ENCODE measurements at regions not wholly inside any gene's neighbourhood (a gene's known extent, or its start where the extent isn't known, plus 50 kb on each side); places are given as distances from the start of the nearest gene placed in this dataset.
"Not testable (repeated sequence)": the region's sequence is repeated elsewhere in the genome, so short reads cannot be mapped to it uniquely, and the experiment has no call there.

DNA sequence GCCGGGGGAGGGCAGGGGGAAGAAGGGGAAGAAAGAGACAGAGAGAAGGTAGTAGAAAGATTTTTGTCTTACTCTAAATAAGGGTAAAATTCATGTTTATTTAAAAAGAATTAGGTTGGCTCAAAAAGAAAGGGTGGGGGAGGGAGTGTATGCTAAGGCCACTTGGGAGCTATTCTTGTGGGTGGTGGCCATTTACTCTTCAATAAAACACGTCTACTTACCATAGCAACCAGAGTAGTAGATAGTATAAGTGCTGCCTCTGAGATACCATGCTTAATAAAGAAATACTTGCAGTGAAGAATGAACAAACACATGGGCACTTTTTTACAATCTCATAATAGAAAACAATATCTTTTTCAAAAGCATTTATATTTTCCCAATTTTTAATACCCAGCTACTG is 538.1 kb upstream of the PTBP2 start:
- DNase-seq (ENCODE audit: low read depth in 3 of 3) = no peak

- DNase-seq (ENCODE audit: low read depth in 3 of 3) = no peak
These were observed 537.7 kb upstream of the PTBP2 start for GRCh38 chr1:96183928-96184327.

GRCh38 chr1:96185181-96185580 is 536.4 kb upstream of the PTBP2 start:
- no peak for DNase-seq (ENCODE audit: low read depth in 3 of 3)

- DNase-seq (ENCODE audit: low read depth in 3 of 3) = no peak
These were observed 534.6 kb upstream of the PTBP2 start for GRCh38 chr1:96187020-96187419.

- no peak for DNase-seq (ENCODE audit: low read depth in 3 of 3)
These were observed 530.4 kb upstream of the PTBP2 start for GRCh38 chr1:96191165-96191564.

GRCh38 chr1:96206451-96206850 is 515.1 kb upstream of the PTBP2 start:
- DNase-seq (ENCODE audit: low read depth in 3 of 3) = no peak

DNA sequence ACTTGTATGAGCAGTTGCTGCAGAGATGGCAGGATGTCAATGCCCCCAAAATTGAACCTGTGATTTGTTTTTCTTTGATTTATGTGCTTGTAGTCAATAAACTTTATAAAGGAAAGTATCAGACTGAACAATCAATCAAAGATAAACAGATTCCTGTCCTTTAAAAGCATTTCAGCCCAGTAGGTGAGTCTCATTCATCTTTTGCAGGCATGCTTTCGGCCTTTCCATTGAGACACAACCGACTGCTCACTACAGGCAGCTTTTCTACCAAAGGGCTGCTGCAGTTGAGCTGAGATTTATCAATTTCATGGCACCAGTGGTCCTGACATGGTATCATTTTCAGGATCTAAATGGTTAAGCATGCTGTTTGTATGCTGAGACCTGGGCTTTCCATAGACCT is 513.6 kb upstream of the PTBP2 start:
- no peak for DNase-seq (ENCODE audit: low read depth in 3 of 3)

GRCh38 chr1:96208428-96208827 is 513.2 kb upstream of the PTBP2 start:
- DNase-seq (ENCODE audit: low read depth in 3 of 3) = no peak

GRCh38 chr1:96210054-96210453 is 511.5 kb upstream of the PTBP2 start:
- no peak for DNase-seq (ENCODE audit: low read depth in 3 of 3)

GRCh38 chr1:96211202-96211601 is 510.4 kb upstream of the PTBP2 start:
- DNase-seq (ENCODE audit: low read depth in 3 of 3) = no peak

- DNase-seq (ENCODE audit: low read depth in 3 of 3) = no peak
These were observed 506.6 kb upstream of the PTBP2 start for GRCh38 chr1:96214982-96215381.

- no peak for DNase-seq (ENCODE audit: low read depth in 3 of 3)
These were observed 500.9 kb upstream of the PTBP2 start for GRCh38 chr1:96220651-96221050.

- DNase-seq (ENCODE audit: low read depth in 3 of 3) = no peak
These were observed 498.9 kb upstream of the PTBP2 start for GRCh38 chr1:96222701-96223100.

- DNase-seq (ENCODE audit: low read depth in 3 of 3) = not testable (repeated sequence)
These were observed 497.4 kb upstream of the PTBP2 start for GRCh38 chr1:96224229-96224628.

GRCh38 chr1:96233422-96233821 is 488.2 kb upstream of the PTBP2 start:
- no peak for DNase-seq (ENCODE audit: low read depth in 3 of 3)

DNA sequence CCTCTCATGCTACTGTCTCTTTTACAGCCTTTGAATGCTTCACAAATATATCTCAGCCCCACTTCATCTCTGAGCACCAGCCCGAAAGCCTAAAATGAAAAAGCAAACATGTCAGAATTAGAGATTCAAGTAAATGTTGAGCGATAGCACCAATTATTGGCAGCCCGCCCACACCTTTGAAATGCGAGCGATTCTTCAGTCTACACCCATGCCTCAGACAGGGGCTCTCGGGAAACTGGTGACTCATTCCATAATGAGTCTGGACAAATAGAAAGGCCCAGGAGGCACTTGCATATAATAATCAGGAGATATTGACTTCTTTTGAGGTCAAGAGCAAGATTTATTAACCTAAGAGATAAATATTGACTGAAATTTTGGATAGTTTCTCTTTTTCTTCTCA is 487.3 kb upstream of the PTBP2 start:
- DNase-seq (ENCODE audit: low read depth in 3 of 3) = no peak

DNA sequence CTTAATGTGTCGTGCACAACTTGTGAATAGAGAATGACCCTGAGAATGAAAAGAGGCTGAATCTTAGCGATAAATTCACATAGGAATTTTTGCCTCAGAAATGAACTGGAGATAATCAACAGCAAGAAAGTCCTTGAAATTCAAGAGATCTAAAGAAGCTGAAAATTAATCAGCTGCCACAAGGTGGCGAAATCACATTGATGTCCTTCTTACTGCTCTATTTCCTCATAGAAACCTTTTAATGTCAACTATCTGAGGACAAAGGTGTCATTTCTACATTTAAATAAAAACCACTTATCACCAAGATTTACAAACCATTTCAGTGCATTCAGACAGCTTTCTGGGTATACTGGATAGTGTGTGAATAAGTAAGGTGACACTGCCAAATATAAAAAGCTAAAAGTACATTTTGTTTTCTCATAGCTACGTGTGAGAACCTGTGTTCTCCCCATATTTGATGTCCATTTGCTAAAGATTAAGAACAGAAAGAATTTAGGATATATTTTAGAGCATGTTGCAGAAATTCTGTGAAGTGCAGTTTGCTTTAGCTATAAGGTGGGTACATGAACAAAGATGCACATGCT is 485.3 kb upstream of the PTBP2 start:
- DNase-seq (ENCODE audit: low read depth in 3 of 3) = no peak

DNA sequence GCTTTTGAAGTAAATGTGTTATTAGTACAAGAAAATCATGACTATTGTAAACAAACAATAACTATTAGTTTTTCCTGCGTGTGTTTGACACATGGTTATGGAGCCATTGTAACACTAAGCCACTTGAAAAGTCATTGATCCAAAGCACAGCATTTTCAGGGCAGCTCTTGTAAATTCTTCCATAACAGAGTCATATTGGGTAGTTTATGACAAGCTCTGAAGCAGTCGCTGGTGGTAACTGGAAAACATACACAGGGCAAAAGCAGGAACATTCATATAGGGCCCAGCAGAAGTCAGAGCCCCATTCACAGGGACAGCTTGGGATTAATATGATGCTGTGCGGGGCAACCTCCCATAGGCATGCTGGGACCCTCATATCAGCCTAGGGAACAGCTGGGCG is 483.2 kb upstream of the PTBP2 start:
- no peak for DNase-seq (ENCODE audit: low read depth in 3 of 3)

- DNase-seq (ENCODE audit: low read depth in 3 of 3) = no peak
These were observed 481.1 kb upstream of the PTBP2 start for GRCh38 chr1:96240438-96240837.

DNA sequence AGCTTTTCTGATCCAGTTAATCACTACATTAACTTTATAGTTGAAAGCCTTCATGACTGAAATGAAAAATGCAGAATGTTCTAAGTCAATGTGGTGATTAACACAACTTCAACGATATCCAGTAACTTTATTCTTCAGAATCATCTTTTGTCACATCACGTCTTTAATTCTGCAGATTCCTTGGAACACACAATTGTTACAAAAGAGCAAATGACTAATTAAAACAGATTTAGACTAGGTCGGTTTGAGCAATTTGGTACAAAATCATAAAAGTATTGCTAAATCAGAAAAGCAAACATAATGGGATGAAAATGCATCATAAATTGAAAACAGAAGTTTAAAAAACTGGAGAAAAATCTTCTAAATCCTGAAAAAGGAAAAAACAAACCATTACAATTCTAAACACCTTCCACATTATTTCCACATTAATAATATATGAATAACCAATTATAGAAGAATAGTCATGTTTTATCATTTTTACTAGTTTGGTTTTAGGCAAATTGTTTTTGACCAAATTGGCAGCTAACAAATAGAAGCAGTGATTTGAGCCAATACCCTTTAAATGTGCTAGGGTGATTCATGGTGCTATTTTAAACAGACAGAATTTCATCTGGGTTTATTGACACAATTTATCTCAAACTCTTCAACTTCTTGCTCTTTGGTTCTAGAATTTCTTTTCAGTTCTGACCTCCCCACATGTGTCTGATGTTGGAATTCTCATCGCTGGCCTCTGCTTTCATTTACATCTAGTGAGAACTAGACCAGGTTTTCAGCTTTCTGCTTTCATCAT is 468.1 kb upstream of the PTBP2 start:
- no peak for DNase-seq (ENCODE audit: low read depth in 3 of 3)

GRCh38 chr1:96256130-96256790 is 465.3 kb upstream of the PTBP2 start:
- no peak for DNase-seq (ENCODE audit: low read depth in 3 of 3)

DNA sequence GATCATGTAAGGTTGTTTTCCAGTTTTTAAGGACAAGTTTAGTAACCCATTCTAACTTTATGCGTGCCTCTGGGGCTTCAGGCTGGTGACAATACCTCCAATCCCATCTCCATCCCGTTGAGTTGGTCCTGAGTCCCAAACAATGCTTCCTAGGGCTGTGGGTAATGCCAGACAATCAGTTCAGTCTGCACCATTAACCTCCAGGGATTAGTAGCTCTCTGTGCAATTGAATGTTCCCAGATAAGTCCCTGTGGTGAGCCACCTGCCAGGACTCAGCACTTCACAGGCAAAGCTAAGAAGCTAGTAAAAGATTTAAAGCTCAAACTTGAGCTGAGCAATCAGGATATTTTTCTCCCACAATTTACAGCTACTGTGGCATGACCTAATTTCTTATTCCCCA is 462.2 kb upstream of the PTBP2 start:
- no peak for DNase-seq (ENCODE audit: low read depth in 3 of 3)

DNA sequence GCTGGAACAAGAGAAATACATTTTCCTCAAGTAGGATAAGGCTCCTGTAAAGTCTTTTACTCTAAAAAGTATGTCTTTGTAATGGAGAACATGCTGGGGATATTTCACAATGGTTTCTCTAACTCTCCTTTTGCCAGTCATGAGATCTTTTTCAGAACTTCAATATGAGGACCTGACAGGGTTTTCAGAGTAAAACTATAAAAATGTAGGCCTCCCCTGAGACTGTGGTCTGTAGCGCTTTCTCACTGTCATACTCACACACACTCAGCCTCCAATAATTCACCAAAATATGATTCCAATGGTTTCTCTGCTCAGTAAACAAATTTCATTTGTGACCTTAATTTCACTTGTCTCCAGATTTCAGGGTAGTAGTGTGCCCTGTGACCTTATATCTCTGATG is 440.1 kb upstream of the PTBP2 start:
- no peak for DNase-seq (ENCODE audit: low read depth in 3 of 3)

All from stimulated activated CD4-positive, alpha-beta T cell treated with anti-CD3 and anti-CD28 coated beads, TNF-alpha, amount 100 ng/mL, for 24 hours (primary cell).